HG03442 (cell line): ENCODE measurements at regions not wholly inside any gene's neighbourhood (a gene's known extent, or its start where the extent isn't known, plus 50 kb on each side); places are given as distances from the start of the nearest gene placed in this dataset.
"Not testable (repeated sequence)": the region's sequence is repeated elsewhere in the genome, so short reads cannot be mapped to it uniquely, and the experiment has no call there.

Experiments used
- ATAC-seq: cut with Tn5 transposase; IDR thresholded peaks from one replicate; pipeline ENCODE4 v1.9.1; 2021; ENCODE audit warnings: mild to moderate bottlenecking, moderate library complexity; ENCODE audit not compliant: unreplicated experiment

DNA sequence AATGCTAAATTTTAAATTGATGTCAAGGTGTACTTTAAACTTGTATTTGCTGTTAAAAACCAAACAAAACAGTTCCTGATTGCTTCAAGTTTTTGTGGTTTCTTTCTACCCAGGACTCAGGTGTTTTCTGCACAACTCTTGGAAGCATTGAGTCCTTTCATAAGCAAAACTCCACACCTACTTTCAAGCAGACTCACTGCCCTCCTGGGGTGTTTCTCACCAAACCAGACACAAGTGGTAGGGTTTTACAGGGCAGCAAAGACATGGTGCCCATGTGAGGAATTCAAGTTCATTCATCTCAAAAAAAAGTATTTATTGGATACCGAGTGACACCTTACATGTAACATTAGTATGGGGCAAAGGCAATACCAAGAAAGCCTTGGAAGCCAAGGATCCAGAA, 146.7 kb upstream of the BNIP2 start:
- ATAC-seq = no peak

GRCh38 chr15:59834528-59834927, 145.4 kb upstream of the BNIP2 start:
- ATAC-seq = no peak

DNA sequence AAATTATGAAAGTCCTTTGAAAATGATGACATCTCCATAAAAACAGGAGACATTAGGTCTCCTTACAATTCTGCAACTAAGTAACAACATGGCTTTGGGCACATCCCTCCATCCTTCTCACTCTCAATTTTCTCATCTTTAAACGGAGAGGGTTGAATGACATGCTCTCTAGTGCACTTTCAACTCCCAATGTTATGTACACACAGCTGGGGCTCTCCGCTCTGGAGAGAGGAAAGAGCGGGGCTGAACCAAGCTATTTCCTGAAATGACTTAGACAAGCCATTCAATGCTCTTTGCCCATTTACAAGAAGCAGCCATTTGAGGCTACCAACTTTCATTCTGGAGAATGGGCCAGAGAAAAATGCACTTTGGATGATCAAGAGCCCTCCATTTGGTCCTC, 144.2 kb upstream of the BNIP2 start:
- no peak for ATAC-seq

DNA sequence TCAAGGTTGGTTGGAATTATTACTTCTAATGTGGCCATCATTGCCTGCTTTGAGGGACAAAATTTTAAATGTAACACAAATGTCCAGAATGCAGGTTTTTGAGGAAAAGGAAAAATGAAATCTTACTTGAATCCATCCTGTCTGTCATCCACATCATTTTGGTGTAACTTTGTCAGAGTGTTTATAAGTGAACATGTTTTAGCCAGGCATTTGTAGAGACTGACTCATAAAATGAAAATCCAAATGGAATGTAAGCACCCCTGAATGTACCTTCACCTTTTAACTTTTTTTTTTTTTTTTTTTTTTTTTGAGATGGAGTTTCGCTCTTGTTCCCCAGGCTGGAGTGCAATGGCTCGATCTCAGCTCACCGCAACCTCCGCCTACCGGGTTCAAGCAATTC, 141.8 kb upstream of the BNIP2 start:
- no peak for ATAC-seq

DNA sequence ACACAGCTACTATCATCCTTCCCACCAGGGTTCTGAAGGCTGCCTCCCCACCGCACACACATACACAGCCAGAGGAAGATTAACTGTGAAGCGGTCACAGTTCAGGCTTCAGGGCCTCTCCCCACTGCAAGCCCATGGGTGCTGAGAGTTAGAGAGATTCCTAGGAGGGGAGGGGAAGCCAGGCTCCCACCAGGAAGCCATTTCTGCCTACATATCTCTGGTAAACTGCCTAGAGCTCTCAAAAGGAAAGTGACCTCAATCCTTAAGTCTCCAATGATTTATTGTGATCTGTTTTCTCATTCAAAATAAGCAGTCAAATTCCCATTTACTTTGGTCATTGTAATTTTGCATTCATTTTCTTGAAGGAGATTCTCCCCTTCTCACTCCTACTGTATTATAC, 141.0 kb upstream of the BNIP2 start:
- ATAC-seq = no peak

DNA sequence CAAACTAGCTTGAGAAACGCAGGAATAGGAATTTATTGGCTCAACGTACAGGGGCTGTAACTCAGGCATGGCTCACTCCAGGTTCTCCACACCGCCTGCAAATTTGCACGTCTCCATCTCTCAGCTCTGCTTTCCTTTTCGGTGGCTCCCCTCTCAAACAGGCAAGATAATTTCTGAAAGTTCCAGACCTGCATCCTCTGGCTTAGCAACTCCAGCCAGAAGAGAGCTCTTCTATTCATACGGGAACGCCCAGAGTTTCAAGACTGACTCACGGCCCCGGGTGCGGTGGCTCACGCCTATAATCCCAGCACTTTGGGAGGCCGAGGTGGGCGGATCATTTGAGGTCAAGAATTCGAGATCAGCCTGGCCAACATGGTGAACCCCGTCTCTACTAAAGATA, 139.7 kb upstream of the BNIP2 start:
- no peak for ATAC-seq

GRCh38 chr15:59828263-59828662, 139.1 kb upstream of the BNIP2 start:
- no peak for ATAC-seq

- ATAC-seq = no peak
Measured at GRCh38 chr15:59825901-59826300, 136.8 kb upstream of the BNIP2 start.

DNA sequence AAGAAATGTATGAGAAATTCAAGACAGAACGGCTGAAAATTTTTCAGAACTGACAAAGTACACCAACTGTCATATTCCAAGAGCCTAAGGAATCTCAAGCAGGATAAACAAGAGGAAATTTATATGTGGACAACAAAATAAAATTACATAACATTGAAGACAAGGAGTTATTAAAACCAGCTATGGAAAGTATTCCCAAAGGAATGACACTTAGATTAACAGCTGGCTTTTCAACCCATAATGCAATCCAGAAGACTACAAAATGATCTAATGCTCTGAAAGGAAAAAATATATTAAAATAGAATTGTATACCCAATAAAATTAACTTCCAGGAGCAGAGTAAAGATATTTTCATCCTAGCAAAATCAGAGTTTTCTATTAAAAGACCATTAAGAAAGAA, 132.2 kb upstream of the BNIP2 start:
- ATAC-seq = no peak

DNA sequence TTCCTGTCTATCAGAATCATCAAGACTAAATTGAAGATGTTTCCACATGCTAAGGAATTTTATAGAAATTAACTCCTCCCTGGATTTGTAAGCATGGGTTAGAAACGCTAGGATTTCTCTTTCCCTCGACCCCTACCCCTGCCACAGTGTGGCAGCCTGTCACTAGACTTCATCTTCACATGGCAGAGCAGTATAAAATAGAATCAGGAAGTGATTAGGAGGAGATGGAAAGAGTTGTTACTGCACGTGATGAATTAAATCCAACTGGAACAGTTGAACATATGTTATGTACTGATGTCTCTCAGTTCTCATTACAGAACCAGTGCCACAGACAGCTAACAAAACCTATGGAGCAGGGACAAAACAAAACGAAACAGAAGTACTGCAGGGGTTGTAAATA, 130.0 kb upstream of the BNIP2 start:
- no peak for ATAC-seq

DNA sequence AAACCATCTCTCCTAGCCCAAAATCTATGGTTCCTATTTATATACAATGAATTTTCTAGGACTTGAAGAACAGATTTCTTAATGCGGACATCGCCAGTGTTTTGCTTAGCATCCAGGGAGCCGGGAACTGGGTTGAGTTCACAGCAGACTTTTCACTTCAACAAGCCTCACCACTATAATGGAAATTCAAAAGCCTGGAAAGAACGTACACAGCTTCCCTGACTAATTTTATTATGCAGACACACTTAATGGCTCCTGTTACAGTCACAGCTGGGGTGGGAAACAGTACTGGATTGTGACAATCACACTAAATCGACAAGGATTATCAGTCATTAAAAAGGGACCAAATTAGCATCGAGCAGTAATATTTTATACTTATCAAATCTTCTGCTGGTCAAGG, 129.2 kb upstream of the BNIP2 start:
- ATAC-seq = no peak

GRCh38 chr15:59817834-59818233, 128.7 kb upstream of the BNIP2 start:
- ATAC-seq = no peak

DNA sequence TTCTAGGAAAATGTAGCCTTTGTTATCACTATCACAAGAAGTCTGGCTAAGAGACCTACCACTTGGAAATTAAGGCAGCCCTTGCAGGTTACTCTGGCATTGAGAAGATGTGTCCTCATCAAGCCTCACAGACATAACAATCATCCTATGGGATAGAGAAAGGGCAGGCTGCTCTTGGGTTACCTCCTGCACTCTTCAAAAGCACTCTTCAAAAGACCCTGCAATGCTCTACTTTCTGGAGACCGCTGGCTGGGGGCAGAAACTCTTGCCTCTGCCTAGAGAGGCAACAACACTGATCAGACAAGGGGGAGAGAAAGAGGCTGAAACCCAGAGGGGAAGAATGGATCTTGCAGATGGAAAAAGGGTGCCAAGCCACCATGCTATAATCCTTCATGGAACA, 127.9 kb upstream of the BNIP2 start:
- ATAC-seq = no peak

- ATAC-seq = no peak
Measured at GRCh38 chr15:59814409-59814808, 125.3 kb upstream of the BNIP2 start.

DNA sequence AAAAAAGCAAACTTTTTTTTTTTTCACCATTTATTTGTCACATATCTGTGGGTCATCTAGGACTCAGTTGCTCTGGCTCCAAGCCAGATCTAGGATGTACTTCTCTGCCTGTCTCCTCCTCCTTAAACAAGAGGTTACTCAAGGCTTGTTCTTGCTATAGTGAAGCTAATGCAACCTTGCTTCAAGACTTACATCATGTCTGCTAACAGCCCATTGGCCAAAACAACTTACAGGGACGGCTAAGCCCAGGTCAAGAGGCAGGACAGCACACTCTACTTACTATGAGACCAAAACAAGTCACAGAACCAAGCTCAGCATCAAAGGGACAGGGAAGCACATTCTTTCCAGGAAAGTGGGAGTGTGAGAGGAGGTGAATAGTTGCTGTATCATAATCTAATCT, 123.8 kb upstream of the BNIP2 start:
- ATAC-seq = no peak

DNA sequence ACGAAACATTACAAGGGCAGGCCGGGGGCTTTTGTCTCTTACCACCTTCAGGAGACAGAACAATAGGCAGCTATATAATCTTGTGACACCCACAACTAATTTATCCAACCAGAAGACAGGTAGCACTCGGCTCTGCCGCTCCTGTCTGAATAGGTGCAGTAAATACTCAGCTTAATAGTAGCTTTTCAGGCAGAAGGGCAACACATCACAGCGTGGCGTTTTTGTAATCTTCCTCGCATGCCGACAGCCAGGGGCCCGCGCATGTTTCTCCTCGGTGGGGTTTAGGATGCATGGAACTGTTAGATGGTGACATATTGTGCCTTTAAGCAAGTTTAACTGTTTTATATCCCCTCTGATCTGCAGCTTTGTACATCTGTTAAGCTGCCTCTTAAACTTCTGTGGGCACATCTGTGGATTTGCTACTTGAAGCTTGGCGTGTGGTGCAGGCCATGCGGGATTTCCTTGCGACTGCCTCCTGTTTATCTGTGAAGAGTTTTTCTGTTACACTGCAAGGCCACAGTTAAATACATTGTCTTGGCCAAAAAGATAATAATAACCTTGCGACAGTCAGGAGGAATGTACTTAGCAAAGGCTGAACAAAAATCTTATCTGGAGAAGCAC, 123.2 kb upstream of the BNIP2 start:
- no peak for ATAC-seq

- ATAC-seq = not testable (repeated sequence)
Measured at GRCh38 chr15:59803293-59803966, 114.3 kb upstream of the BNIP2 start.

- no peak for ATAC-seq
Measured at GRCh38 chr15:59801649-59802048, 112.5 kb upstream of the BNIP2 start.

- ATAC-seq = no peak
Measured at GRCh38 chr15:59798605-59798917, 109.4 kb upstream of the BNIP2 start.

- no peak for ATAC-seq
Measured at GRCh38 chr15:59797756-59798604, 108.9 kb upstream of the BNIP2 start.

GRCh38 chr15:59794229-59794886, 105.2 kb upstream of the BNIP2 start:
- ATAC-seq = no peak

DNA sequence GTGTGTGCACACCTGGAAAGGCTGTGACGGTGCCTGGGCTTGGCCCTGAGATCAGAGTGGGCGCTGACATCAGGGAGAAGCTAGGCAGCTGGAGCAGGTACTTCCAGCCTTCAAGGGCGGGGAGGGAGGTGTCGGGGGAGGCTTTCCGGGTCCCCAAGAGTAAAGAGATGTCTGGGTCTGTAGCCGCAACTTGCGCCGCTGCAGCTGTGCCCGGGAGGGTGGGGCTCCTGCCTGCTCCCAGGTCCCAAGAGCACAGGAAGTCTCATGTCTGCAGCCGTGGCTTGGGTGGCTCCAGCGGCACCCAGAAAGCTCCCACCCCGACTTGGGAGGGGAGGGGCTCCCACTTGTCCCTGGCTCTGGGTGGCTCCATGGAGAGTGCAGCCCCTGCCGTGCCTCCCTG, 103.2 kb upstream of the BNIP2 start:
- ATAC-seq = no peak
